ENCODE measurements at regions not wholly inside any gene's neighbourhood (a gene's known extent, or its start where the extent isn't known, plus 50 kb on each side); places are given as distances from the start of the nearest gene placed in this dataset.

DNA sequence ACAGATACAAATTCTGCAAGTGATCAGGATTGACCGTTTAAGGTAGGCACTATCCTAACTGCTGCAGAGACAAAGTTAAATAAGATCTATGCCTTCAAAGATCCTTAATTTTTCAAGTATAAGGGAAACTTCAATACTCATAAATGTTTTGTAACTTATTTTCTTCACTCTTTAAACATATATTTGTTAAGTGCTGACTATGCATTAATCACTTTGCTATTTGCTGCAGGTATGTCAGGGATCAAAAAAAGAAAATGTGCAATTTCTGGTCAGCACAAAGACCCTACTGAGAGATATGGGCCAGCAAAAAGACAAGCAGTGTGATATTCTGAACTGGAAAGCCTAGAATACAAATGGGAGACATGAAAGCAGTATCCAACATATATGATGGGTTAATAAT, 756.1 kb upstream of the PCDH9 start:
- H3K9me3 ChIP-seq (replicated peaks; ENCODE audit: insufficient read depth, low read length) = no peaks in the 10 kb centered on the region
- H2AFZ ChIP-seq (ENCODE audit: low read length) = no peak overlapping the region
- no peak overlapping the region for H3K9ac ChIP-seq (ENCODE audit: low read length)

GRCh38 chr13:67977066-67977465, 746.9 kb upstream of the PCDH9 start:
- Histone ChIP-seq H4K20me1 (ENCODE audit: insufficient read depth, low read length) (no peaks in the 10 kb centered on the region), H3K27me3 (replicated peaks; ENCODE audit: insufficient read depth, low read length) (no peaks in the 10 kb centered on the region), H3F3A (ENCODE audit: insufficient read depth, low read length) (no peaks in the 10 kb centered on the region), H3K9ac (ENCODE audit: low read length) (no peak overlapping the region), H3K9me2 (replicated peaks; ENCODE audit: insufficient read depth, low read length) (no peaks in the 10 kb centered on the region), H3K4me3 (ENCODE audit: low read length) (no peak overlapping the region), H3K27ac (ENCODE audit: low read length) (no peak overlapping the region), H2AFZ (ENCODE audit: low read length) (no peak overlapping the region), H3K4me2 (ENCODE audit: low read depth, low read length) (no peak overlapping the region), H3K4me1 (ENCODE audit: low read length) (no peaks in the 10 kb centered on the region), H3K79me2 (ENCODE audit: low read length) (no peaks in the 10 kb centered on the region), H3K36me3 (replicated peaks; ENCODE audit: insufficient read depth, low read length) (no peaks in the 10 kb centered on the region), H3K9me3 (replicated peaks; ENCODE audit: insufficient read depth, low read length) (no peaks in the 10 kb centered on the region)
- no peak for TF ChIP-seq CTCF (IDR thresholded peaks at IDR 0.05; ENCODE audit: low read length)
- TF ChIP-seq EZH2phosphoT487 (IDR thresholded peaks at IDR 0.05; ENCODE audit: low read length) = no peak
- TF ChIP-seq EZH2 (optimal IDR thresholded peaks at IDR 0.05; ENCODE audit: low read depth, low read length) = no peak
- DNase-seq = no peak

More for the DNA sequence above, 756.1 kb upstream of the PCDH9 start:
- Histone ChIP-seq H4K20me1 (ENCODE audit: insufficient read depth, low read length) (no peaks in the 10 kb centered on the region), H3K9me2 (replicated peaks; ENCODE audit: insufficient read depth, low read length) (no peaks in the 10 kb centered on the region), H3F3A (ENCODE audit: insufficient read depth, low read length) (no peaks in the 10 kb centered on the region), H3K27ac (ENCODE audit: low read length) (no peak overlapping the region), H3K27me3 (replicated peaks; ENCODE audit: insufficient read depth, low read length) (no peaks in the 10 kb centered on the region), H3K79me2 (ENCODE audit: low read length) (no peaks in the 10 kb centered on the region), H3K4me1 (ENCODE audit: low read length) (no peaks in the 10 kb centered on the region), H3K36me3 (replicated peaks; ENCODE audit: insufficient read depth, low read length) (no peaks in the 10 kb centered on the region), H3K4me2 (ENCODE audit: low read depth, low read length) (no peak overlapping the region), H3K4me3 (ENCODE audit: low read length) (no peak overlapping the region)
- no peak for DNase-seq
- no peak for TF ChIP-seq EZH2phosphoT487 (IDR thresholded peaks at IDR 0.05; ENCODE audit: low read length)

DNA sequence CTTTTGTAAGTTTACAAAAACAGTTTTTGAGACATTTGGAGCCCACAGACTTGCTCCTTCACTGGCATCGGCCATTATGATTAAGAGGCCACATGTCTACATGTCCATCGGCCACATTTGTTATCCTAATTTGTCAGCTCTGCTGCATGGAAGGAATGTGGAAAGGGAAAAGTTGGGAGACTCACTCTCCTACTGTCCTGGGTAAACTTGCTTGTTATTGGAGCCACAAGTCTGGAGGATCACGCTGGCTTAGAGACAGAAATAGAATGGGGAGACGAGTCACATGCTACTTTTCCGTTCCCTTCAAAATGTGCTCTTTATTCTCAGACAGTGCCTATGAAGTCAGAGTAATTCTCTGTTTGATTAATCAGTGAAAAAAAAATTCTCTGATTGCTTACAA, 741.2 kb upstream of the PCDH9 start:
- Histone ChIP-seq H4K20me1 (ENCODE audit: insufficient read depth, low read length) (no peaks in the 10 kb centered on the region), H3K36me3 (replicated peaks; ENCODE audit: insufficient read depth, low read length) (no peaks in the 10 kb centered on the region), H3K9ac (ENCODE audit: low read length) (no peak overlapping the region), H3K4me3 (ENCODE audit: low read length) (no peak overlapping the region), H2AFZ (ENCODE audit: low read length) (no peak overlapping the region), H3K9me2 (replicated peaks; ENCODE audit: insufficient read depth, low read length) (no peaks in the 10 kb centered on the region), H3F3A (ENCODE audit: insufficient read depth, low read length) (no peaks in the 10 kb centered on the region), H3K4me2 (ENCODE audit: low read depth, low read length) (no peak overlapping the region), H3K4me1 (ENCODE audit: low read length) (no peaks in the 10 kb centered on the region), H3K27me3 (replicated peaks; ENCODE audit: insufficient read depth, low read length) (no peaks in the 10 kb centered on the region), H3K9me3 (replicated peaks; ENCODE audit: insufficient read depth, low read length) (no peaks in the 10 kb centered on the region), H3K27ac (ENCODE audit: low read length) (no peak overlapping the region), H3K79me2 (ENCODE audit: low read length) (no peaks in the 10 kb centered on the region)
- DNase-seq = no peak
- TF ChIP-seq CTCF (IDR thresholded peaks at IDR 0.05; ENCODE audit: low read length) = no peak
- no peak for TF ChIP-seq EZH2 (optimal IDR thresholded peaks at IDR 0.05; ENCODE audit: low read depth, low read length)
- no peak for TF ChIP-seq EZH2phosphoT487 (IDR thresholded peaks at IDR 0.05; ENCODE audit: low read length)

DNA sequence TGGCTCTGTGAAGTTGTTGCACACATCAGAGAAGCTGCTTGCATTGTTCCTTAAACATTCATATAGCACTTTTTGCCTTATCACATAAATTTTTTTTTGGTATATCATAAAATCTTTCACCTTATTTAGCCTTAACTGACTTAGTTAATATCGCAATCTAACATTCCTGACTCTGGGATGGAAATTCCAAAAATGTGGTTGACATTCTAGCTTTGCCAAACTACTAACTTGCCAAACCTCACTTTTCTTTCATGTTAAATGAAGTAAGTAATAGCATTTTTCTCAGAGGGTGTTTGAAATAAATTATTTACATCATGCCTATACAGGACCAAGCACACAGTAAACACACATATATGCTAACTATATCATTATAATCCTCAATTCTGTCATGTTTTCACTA, 736.9 kb upstream of the PCDH9 start:
- no peak overlapping the region for H3K4me2 ChIP-seq (ENCODE audit: low read depth, low read length)
- no peak overlapping the region for H2AFZ ChIP-seq (ENCODE audit: low read length)
- no peaks in the 10 kb centered on the region for H3K9me2 ChIP-seq (replicated peaks; ENCODE audit: insufficient read depth, low read length)
- no peaks in the 10 kb centered on the region for H3K36me3 ChIP-seq (replicated peaks; ENCODE audit: insufficient read depth, low read length)
- TF ChIP-seq EZH2 (optimal IDR thresholded peaks at IDR 0.05; ENCODE audit: low read depth, low read length) (no peak), EZH2phosphoT487 (IDR thresholded peaks at IDR 0.05; ENCODE audit: low read length) (no peak), CTCF (IDR thresholded peaks at IDR 0.05; ENCODE audit: low read length) (no peak)
- no peak overlapping the region for H3K4me3 ChIP-seq (ENCODE audit: low read length)
- H3K9ac ChIP-seq (ENCODE audit: low read length) = no peak overlapping the region
- no peaks in the 10 kb centered on the region for H3K4me1 ChIP-seq (ENCODE audit: low read length)
- H3F3A ChIP-seq (ENCODE audit: insufficient read depth, low read length) = no peaks in the 10 kb centered on the region
- no peaks in the 10 kb centered on the region for H4K20me1 ChIP-seq (ENCODE audit: insufficient read depth, low read length)
- no peak for DNase-seq
- H3K79me2 ChIP-seq (ENCODE audit: low read length) = no peaks in the 10 kb centered on the region
- H3K27ac ChIP-seq (ENCODE audit: low read length) = no peak overlapping the region
- H3K9me3 ChIP-seq (replicated peaks; ENCODE audit: insufficient read depth, low read length) = no peaks in the 10 kb centered on the region
- no peaks in the 10 kb centered on the region for H3K27me3 ChIP-seq (replicated peaks; ENCODE audit: insufficient read depth, low read length)
